ENCODE measurements at regions not wholly inside any gene's neighbourhood (a gene's known extent, or its start where the extent isn't known, plus 50 kb on each side); places are given as distances from the start of the nearest gene placed in this dataset.

GRCh38 chr6:147999001-147999540 is 343.6 kb upstream of the SASH1 start (continued):
- TF ChIP-seq ERG (CRISPR knock-in tag; IDR thresholded peaks at IDR 0.05) (no peak), RORB (CRISPR knock-in tag; IDR thresholded peaks at IDR 0.05) (no peak), ZNF423 (CRISPR knock-in tag; IDR thresholded peaks at IDR 0.05) (no peak)

GRCh38 chr6:148001844-148002642 is 340.6 kb upstream of the SASH1 start:
- DNase-seq (ENCODE audit: low spot score) (no peak), ATAC-seq (no peak)
- TF ChIP-seq AFF4 (CRISPR knock-in tag; IDR thresholded peaks at IDR 0.05; ENCODE audit: borderline replicate concordance) (no peak), ZNF317 (CRISPR knock-in tag; IDR thresholded peaks at IDR 0.05; ENCODE audit: borderline replicate concordance, low read depth) (no peak), ZMAT4 (CRISPR knock-in tag; IDR thresholded peaks at IDR 0.05) (no peak), ZNF416 (CRISPR knock-in tag; IDR thresholded peaks at IDR 0.05) (no peak), MAX (CRISPR knock-in tag; IDR thresholded peaks at IDR 0.05) (no peak), ATF2 (CRISPR knock-in tag; IDR thresholded peaks at IDR 0.05; ENCODE audit: borderline replicate concordance, low read depth) (no peak)
- H3K4me3 Mint-ChIP-seq = no peak overlapping the region
- peaks cover 39% of the 10 kb centered on the region for H3K9me3 Mint-ChIP-seq
- H3K27me3 Mint-ChIP-seq (ENCODE audit: low read depth) = no peaks in the 10 kb centered on the region
- peaks cover 7% of the 10 kb centered on the region; the same call in 1 of the 2 replicates for H3K36me3 Mint-ChIP-seq
- no peak overlapping the region for H3K27ac Mint-ChIP-seq
- no peaks in the 10 kb centered on the region for H3K4me1 Mint-ChIP-seq
- POLR2A ChIA-PET = no interaction called here
- CTCF ChIA-PET = no interaction called here

- Mint-ChIP-seq H3K27ac (no peak overlapping the region), H3K9me3 (peaks cover 33% of the 10 kb centered on the region), H3K4me3 (no peak overlapping the region), H3K27me3 (ENCODE audit: low read depth) (no peaks in the 10 kb centered on the region), H3K4me1 (no peaks in the 10 kb centered on the region), H3K36me3 (peaks cover 2% of the 10 kb centered on the region; the same call in 1 of the 2 replicates)
- CTCF ChIA-PET = no interaction called here
- DNase-seq (ENCODE audit: low spot score) (no peak), ATAC-seq (no peak)
- POLR2A ChIA-PET = no interaction called here
- TF ChIP-seq PREB (CRISPR knock-in tag; IDR thresholded peaks at IDR 0.05; ENCODE audit: borderline replicate concordance) = no peak
- TF ChIP-seq ETV6 (CRISPR knock-in tag; IDR thresholded peaks at IDR 0.05) = no peak
- TF ChIP-seq ZNF532 (CRISPR knock-in tag; IDR thresholded peaks at IDR 0.05; ENCODE audit: borderline replicate concordance) = no peak
- TF ChIP-seq TP53 (CRISPR knock-in tag; IDR thresholded peaks at IDR 0.05) = no peak
- no peak for TF ChIP-seq ZNF425 (CRISPR knock-in tag; conservative IDR thresholded peaks at IDR 0.05)
- no peak for TF ChIP-seq TCF7 (CRISPR knock-in tag; IDR thresholded peaks at IDR 0.05; ENCODE audit: low read depth)
- no peak for TF ChIP-seq ESRRA (CRISPR knock-in tag; IDR thresholded peaks at IDR 0.05; ENCODE audit: borderline replicate concordance)
These were observed 338.0 kb upstream of the SASH1 start for GRCh38 chr6:148004651-148005050.
